ENCODE measurements at regions not wholly inside any gene's neighbourhood (a gene's known extent, or its start where the extent isn't known, plus 50 kb on each side); places are given as distances from the start of the nearest gene placed in this dataset.

DNA sequence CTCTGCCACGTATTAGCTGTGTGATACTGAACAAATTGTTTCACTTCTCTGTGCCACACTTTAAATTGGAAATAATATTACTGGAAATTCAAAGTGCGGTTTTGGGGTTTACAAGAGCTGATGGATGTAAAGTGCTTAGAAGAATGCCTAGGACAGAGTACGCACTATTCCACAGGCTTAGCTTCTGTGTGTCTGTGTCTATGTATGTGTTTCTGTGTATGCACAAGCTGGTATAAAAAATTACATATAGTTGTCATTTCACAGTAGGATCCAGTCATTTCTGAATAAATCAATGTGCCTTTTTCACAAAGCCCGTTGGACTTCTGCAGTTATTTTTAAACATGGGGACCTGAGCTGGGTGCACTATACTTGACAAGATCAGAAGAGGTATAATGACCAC is 370.4 kb downstream of the TUSC7 start:
- DNase-seq = no peak

DNA sequence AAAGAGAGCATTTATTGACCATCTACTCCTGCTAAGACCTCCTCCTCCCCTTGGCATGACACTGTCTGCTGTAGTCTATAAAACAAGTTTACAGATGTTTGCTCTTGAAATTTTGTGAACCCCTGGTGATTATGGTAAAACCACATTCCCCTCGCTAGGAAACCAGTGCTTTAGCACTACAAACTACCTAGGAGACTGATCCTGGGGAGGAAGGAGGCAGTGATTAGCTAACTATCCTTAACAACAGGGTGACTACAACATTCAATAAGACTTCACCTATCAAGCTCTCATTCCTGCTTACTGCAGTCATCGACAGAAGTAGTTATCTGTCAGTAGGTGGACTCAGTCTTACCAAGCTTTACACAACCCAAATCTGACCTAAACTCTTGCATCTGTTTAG is 371.3 kb downstream of the TUSC7 start:
- DNase-seq = no peak

DNA sequence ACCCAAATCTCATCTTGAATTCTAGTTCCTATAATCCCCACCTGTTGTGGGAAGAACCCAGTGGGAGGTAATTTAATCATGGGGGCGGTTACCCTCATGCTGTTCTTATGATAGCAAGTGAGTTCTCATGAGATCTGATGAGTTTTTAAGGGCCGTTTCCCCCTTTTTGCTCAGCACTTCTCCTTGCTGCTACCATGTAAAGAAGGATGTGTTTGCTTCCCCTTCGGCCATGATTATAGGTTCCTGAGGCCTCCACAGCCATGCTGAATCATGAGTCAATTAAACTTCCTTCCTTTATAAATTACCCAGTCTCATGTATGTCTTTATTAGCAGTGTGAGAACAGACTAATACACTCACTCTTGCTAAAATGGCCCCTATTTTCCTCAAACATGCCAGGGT is 374.7 kb downstream of the TUSC7 start:
- no peak for DNase-seq

DNA sequence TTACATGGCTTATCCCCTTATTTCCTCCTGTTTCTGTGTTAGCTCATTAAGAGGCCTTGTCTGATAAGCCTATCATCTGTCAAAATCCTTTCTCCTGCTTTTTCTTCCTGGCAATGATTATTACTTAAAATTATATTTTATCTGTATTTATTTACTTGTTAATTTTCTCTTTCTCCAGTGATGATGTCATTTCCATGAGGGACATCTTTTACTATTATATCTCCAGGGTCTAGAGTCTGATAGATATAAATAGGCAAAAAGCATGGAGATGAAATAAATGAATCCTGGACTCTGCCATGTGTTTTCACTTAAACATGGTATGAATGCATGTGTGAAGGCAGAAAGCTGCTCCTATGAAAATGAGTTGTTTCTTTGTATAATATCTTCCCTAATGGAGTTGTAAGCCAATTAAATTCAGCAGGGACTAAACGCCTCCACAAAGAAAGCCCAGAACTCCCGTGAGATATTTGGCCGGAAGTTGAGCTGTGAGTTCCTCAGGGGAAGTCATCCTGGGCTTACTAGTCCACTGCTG is 375.2 kb downstream of the TUSC7 start:
- no peak for DNase-seq

DNA sequence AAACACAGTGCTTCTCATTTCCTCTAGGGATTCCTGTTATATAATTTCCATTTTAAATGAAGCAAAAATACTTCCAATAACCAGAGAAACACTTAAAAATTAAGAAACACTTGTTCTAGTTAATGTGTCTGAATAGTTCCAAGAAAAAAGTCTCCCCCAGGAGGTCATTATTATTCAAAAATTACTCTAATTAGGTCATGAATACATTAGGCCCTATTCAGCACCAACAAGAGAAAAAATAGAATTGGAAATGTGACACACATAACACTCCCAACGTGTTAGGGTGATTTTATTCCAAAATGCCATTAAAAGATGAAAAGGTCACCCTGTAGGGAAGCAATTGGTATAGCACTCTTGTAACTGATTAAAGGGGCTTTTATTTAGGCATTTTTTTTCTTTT is 382.1 kb downstream of the TUSC7 start:
- no peak for DNase-seq

DNA sequence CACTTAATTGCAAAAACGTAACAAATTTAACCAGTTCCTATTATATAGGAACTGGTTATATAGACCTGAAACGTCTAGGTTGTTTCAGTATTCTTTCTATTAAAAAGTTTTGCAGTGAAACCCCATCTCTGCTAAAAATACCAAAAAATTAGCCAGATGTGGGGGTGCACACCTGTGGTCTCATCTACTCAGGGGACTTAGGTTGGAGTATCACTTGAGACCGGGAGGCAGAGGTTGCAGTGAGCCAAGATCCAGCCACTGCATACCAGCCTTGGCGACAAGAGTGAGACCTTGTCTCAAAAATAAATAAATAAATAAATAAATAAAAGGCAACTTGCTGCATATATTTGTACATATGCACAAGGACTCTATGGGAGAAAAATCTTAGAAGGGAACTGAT is 387.0 kb downstream of the TUSC7 start:
- DNase-seq = no peak

DNA sequence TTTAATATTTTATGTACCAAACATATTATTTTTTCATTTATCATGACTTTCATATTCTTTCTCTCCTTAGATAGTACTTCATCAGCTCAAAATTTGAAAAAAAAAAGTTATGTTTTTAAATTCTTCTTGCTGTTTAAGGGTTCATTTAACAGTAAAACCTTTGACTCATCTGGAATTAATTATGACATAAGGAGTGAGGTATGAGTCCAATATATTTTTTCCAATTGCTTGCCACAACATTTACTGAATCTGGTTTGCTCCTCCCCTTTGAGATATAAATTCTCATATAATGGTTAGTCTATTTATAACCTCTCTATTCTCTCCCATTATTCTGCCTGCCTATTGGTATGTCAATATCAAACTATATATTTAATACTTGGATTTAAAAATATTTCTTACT is 387.8 kb downstream of the TUSC7 start:
- no peak for DNase-seq

DNA sequence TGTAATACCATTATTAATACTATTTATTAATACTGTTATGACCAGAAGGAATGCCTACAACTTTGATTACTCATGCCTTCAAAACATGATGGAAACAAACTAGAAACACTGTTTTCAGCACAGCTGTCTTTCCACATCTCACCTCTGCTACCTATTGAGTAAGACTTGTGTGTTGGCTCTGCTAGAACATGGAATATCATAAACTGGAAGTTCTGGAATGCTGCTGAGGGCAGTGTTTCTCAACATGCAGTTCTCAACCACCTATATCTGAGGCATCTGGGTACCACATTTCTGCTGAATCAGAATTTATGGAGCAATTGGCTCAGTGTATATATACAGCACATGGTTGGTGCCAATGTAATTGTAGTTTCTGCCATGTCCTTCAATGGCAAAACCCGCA is 392.1 kb downstream of the TUSC7 start:
- DNase-seq = no peak

DNA sequence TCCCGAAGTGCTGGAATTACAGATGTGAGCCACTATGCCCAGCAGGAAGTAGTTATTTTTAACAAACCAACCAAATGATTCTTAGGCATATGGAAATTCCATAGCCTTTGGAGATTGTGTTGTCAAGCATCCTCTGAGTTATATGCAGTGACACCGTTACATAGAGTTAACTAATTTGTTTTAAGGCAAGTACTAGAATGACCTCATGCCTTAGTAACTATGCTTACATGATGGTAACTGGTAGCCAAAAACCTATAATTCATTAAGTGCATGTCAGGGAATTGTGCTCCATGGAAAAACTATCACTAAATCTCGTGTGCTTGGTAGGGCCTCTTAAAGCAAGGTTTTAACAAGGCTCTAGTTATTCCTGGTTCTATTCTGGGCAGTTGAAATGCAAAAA is 392.8 kb downstream of the TUSC7 start:
- no peak for DNase-seq

DNA sequence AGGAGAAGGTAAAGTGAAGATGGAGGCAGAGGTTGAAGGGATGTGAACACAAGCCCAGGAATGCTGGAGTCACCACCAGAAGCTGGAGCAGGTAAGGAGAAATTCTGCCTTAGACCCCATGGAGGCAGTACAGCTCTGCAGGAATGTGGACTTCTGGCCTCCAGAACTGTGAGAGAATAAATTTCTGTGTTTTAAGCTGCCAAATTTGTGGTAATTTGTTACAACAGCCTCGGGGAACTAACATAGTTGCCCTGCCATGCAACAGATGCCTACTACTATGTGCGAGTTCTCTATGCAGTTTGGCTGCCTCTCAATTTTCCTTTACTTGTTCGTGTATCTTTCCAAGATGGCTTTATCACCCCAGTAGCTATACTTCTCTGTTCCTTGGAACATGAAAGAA is 394.1 kb downstream of the TUSC7 start:
- no peak for DNase-seq

DNA sequence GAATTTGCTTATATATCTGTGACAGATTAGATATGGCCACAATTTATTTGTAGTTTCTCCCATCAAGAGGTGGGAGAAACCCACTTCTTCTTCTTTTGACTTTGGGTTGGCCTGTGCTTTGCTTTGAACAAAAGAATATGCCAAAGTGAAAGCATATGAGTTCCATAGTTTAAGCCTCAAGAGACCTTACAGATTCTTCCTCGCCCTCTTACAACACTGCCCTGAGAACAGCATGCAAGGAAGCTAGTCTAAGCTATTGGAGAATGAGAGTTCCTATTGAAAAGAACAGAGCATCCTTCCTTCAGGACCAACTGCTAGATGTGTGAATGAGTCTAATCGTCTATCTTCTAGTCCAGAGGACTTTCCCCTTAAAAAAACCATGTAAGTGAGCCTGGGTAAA is 394.8 kb downstream of the TUSC7 start:
- DNase-seq = no peak

DNA sequence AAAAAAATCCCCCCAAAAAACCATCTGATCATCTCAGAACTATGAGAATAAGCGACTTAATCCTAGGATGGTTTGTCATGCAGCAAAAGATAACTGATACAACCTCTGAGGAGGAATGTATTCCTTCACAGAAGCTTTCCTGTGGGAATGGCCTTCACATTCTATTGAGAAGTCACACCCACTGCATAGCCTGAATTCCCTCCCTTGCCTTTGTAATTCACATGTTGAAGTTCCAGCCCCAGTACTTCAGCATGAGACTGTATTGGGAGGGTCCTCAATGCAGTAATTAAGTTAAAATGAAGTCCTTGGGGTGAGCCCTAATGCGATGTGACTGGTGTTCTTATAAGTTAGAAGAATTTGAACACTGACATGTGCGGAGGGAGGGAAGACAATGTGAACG is 395.2 kb downstream of the TUSC7 start:
- no peak for DNase-seq

DNA sequence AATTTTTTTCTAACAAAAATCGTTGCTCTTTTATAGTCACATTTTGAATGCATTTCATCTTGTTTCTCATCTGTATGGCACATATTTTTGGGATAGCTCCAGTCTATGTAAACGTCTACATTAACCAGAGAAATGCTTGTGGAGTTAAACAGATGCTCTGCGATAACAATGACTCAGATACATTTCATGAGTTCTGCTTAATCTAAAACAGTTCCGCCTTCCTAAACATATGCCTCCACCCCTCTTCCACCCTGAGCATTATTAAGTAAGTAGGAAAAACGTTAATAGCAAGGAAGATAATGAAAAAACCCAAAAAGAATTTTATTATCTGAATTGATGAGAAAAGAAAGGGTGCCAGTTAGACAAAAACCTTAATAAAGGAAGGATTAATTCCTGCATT is 396.1 kb downstream of the TUSC7 start:
- no peak for DNase-seq

DNA sequence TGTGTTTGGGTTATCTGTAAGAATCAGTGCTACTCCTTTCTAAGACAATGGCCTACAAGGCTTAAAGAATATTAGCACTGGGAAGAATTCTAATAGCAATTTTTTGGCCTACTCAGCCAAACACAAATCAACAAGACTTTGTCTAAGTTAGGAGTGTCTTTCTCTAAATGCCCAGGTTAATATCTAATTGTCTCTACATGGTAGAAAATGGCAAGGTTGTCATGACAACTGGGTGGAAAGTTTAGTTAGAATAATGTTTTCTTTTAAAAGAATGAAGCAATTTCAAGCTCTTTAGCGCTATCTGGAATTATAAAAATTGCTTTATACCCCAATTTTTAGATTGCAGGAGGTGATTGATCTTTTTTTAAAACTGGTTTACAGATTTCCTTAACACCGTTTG is 396.8 kb downstream of the TUSC7 start:
- DNase-seq = no peak

DNA sequence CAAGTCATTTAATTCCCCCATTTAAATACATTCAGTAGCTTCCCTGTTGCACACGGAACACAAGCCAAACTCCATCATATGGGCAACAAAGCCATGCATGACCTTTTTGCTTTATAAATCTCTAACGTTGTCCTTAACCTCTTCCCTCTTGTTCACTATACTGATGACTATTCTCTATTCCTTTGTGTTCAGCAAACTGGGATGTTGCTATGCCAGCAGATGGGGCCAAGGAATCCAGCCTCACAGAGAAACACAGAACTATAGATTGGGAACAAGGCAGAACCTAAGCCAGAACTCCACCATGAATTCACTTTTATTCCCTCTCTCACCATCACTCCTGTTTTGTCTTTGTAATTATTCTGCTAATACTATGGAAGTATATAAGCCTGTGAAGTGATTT is 398.4 kb downstream of the TUSC7 start:
- no peak for DNase-seq

DNA sequence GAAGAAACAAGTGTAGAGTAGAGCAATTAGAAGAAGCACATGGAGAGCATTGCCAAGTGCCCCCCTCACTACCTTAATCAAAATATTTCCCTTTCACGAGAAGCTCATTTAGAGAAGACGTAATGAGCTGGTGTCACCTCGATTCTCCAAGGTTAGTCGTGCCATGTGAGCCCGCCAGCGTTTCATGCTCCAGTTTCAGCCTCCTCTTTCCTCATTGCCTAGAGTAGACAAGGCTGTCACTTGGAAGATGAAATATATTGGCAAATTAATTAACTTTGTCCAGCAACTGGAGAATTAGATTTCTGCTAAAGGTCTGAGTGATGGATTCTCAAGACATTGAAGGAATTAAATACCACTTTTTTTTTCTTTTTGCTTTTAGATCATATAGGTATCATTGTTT is 399.6 kb downstream of the TUSC7 start:
- no peak for DNase-seq

DNA sequence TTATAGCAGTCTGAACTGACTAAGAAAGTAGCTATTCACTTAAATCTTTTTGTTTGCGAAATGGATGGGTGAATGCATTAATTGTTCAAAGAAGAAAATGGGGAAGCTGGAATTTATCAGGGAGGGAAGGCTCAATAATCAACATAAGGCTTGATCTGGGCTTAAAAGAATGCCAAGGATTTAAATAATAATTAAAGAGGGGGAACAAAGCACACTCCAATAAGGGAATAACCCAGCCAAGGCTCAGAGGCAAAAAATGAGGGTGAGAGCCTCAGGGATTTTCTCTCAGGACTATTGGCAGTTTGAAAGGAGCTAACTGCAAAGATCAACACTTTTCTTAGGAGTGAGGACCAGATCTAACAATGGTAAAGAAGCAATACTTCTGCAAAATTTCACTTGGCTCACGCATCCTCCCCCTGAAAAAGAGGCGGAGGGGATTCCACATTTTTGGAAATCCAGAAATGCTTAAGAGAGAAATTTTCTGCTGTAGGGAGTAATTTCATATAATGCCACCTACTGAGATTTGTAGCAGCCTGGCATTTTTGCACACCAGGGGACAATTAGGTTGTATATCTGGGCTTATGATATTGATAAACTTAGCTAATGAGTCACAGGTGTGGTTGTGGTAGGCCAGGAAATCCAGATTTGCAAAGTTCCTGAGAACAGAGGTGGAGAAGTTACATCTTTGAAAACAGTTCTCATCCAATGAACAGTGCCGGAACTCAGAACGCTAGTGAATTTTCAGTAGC is 405.1 kb downstream of the TUSC7 start:
- no peak for DNase-seq

DNA sequence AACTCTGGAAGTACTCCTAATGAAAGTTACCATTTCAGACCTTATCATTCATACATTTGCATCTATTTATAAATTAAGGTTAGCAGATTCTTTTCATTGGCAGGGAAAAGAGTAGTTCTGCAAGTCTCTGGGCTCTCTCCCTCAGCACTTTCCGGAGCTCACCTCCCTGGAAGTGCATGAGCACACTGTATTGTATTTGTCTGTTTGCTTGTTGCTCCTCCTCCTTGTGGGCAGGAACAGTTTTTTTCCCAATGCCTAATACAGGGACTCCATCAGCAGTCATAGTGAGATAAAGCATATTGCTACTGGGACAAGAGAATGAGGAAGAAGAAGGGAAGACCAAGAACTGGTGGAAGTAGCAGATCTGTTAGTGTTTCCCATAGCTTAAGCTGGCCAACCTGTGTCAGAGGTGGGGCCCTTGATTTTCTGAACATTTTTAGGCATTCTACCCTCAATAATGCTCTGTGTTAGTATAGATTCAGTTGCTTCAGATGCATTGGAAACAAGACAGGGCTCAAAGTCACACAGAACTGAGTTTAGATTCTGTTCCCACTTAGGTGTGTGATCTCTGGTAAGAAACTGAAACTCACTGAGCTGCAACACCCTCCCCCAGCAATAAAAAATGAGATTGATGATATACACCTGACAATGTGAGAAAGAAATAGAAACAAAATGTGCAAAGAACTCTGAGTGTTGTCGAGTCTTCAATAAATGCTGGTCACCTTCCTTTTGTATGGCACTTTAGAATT is 407.8 kb downstream of the TUSC7 start:
- no peak for DNase-seq

DNA sequence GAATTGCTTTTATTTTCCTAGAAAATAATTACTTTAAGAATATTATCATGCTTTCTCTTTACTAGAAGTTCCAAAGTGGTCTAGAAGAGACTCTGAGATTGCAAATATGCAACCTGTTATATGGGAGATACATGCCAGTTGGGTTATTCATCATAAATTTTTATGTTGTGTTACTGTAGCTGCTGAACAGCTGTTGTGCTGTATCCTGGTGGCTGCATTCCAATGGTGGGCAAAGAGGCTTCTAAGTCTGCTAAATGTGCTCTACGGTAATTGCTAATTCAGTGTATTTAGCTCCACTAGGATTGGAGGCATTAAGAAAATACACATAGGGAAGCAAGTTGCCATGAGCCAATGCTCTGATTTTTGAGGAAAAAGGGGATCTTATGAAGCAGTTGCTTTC is 409.0 kb downstream of the TUSC7 start:
- no peak for DNase-seq

DNA sequence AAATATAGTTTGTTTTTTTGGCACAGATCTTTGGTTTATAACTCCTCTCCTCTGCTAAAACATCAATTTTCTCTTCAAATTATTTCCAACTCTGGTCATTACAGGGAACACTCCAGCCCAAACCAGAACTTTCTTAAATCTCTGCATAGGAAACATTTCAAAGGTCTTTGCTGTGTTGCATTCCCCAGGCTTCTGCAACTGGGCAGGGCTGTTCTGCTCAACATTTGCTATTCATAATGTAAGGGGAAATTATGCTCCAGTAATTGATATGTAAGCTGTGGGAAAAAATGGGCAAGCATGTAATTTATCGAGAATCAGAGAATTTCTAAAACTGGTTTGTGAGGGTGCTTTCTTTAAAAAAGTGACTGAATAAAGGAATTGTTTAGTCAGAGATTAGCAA is 410.4 kb downstream of the TUSC7 start:
- no peak for DNase-seq

DNA sequence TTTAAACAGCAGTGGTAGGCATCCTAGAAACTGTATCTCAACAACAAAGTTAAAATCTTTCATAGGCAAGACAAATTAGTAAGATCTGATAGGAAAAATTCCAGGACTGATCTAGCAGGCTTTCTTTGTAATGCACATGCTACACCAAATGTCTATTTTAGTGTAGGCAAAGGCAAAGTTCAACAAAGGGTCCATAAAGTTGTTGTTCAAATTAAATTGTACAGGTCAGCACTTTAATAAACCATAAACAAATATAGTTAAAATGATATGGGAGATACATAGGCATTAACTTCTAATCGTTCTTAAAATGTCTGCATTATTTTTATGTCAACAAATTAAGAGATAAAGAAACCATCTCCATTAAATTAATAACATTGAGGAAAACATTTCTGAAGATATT is 413.0 kb downstream of the TUSC7 start:
- DNase-seq = no peak

DNA sequence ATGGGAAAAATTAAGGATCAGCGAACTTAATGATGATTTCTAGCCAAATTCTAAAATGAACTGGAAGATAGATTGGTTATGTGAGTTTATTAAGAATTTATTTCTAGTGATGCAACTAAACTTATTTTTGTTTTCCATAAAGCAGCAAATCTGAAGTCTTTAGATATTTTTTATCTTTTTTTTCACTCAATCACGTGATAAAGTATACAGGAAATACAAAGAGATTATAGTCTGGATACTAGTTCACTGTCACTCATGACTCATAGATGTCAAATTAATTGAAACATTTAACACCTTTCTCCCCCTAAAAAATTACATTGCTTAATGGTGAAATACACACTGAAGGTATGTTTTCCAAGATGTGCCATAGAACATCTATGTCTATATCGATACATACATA is 416.9 kb downstream of the TUSC7 start:
- no peak for DNase-seq

DNA sequence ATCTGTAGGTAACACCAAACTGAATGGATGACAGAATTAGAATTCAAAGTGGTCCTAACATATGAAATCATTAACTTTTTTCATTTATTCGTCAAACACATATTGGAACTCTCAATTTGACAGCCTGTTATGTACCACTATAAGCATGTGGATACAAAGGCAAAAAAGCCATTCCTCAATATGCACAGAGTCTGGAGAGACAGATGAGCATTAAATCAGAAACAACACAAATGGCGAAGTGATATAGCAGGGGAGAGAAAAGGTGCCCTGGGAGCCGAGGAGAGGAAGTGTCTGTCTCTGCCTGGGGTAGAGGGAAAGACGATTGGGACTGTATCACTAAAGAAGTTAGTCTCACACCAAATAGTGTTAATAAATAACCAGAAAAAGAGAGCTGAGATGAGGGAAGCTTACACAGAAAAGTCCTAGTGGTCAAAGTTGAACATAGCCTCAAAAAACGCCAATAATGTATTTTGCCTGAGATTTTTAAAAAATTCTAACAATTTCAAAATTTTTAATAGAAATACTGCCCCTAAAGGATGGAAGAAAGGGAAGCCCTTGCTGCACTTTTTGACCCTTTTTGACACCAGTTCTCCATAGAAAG is 417.5 kb downstream of the TUSC7 start:
- DNase-seq = no peak

Data from left kidney (tissue), 1 donor.